ENCODE measurements at regions not wholly inside any gene's neighbourhood (a gene's known extent, or its start where the extent isn't known, plus 50 kb on each side); places are given as distances from the start of the nearest gene placed in this dataset.

- no peak for TF ChIP-seq CTCF (IDR thresholded peaks at IDR 0.05; ENCODE audit: insufficient read depth, low read depth, low read length)
- DNase-seq (ENCODE audit: low read depth), result no peak
- H3K4me3 ChIP-seq (ENCODE audit: low read depth, low read length), result no peak overlapping the region
These were observed 84.3 kb upstream of the ROPN1 start for GRCh38 chr3:124076235-124076634.

- DNase-seq (ENCODE audit: low read depth), result peak; percentile 51
- TF ChIP-seq CTCF (IDR thresholded peaks at IDR 0.05; ENCODE audit: insufficient read depth, low read depth, low read length), result peak; percentile 80
- no peak overlapping the region for H3K4me3 ChIP-seq (ENCODE audit: low read depth, low read length)
These were observed 87.3 kb upstream of the ROPN1 start for GRCh38 chr3:124078953-124079911.

GRCh38 chr3:124079912-124080276 lies 88.0 kb upstream of the ROPN1 start:
- DNase-seq (ENCODE audit: low read depth), result no peak
- no peak overlapping the region for H3K4me3 ChIP-seq (ENCODE audit: low read depth, low read length)
- TF ChIP-seq CTCF (IDR thresholded peaks at IDR 0.05; ENCODE audit: insufficient read depth, low read depth, low read length), result no peak

- TF ChIP-seq CTCF (IDR thresholded peaks at IDR 0.05; ENCODE audit: insufficient read depth, low read depth, low read length), result no peak
- no peak for DNase-seq (ENCODE audit: low read depth)
- no peak overlapping the region for H3K4me3 ChIP-seq (ENCODE audit: low read depth, low read length)
These were observed 90.4 kb upstream of the ROPN1 start for GRCh38 chr3:124082343-124082742.

- peak; percentile 23 for DNase-seq (ENCODE audit: low read depth)
- H3K4me3 ChIP-seq (ENCODE audit: low read depth, low read length), result no peak overlapping the region
- no peak for TF ChIP-seq CTCF (IDR thresholded peaks at IDR 0.05; ENCODE audit: insufficient read depth, low read depth, low read length)
These were observed 92.3 kb upstream of the ROPN1 start for GRCh38 chr3:124084022-124084881.

GRCh38 chr3:124088801-124089200 lies 96.9 kb upstream of the ROPN1 start:
- DNase-seq (ENCODE audit: low read depth), result no peak
- H3K4me3 ChIP-seq (ENCODE audit: low read depth, low read length), result no peak overlapping the region

More at GRCh38 chr3:124088801-124089200, 96.9 kb upstream of the ROPN1 start:
- no peak for TF ChIP-seq CTCF (IDR thresholded peaks at IDR 0.05; ENCODE audit: insufficient read depth, low read depth, low read length)
